ELF-1 (cell line): ENCODE measurements at regions not wholly inside any gene's neighbourhood (a gene's known extent, or its start where the extent isn't known, plus 50 kb on each side); places are given as distances from the start of the nearest gene placed in this dataset.

Source experiments
- DNase-seq: peaks from one replicate; pipeline ENCODE4 v3.0.0-alpha.2; 2016; ENCODE audit warnings: low read depth, low spot score

DNA sequence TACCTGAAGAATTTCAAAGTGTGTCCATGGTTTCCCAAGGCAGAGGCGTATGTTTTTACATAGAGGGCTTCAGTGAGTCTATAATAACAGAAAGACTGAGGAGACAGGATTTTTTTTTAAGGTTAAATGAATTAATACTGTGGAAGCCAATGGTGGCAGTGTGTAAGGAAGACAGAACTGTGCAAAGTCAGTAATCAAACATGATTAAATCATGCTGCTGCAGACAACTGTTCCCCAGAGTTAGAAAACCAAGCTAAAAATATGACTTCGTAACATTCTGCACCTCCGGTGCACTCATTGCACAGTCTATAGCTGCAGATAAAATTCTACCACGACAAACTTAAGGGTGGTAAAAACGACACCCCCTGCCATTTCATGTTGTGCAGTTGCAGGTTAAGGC lies 309.6 kb upstream of the TRIB2 start:
- DNase-seq, result no peak

DNA sequence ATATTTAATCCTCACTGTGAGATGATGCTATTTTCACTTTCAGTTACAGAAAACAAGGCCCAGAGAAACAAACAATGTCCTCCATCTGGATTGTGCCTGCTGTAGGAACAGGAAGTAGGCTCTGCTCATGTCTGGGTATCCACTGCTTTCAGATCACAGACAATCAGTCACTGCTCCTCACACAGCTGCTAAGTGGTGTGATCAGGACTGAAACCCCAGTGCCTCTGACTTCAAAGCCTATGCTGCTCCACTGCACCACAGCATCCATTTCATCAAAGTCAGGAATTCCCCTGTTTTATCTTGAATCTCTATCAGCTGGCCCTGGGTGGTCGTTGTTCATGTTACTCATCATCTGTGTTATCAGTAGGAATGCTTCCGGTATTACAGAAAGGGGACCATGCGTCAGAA lies 303.8 kb upstream of the TRIB2 start:
- peak; percentile 51 for DNase-seq

DNA sequence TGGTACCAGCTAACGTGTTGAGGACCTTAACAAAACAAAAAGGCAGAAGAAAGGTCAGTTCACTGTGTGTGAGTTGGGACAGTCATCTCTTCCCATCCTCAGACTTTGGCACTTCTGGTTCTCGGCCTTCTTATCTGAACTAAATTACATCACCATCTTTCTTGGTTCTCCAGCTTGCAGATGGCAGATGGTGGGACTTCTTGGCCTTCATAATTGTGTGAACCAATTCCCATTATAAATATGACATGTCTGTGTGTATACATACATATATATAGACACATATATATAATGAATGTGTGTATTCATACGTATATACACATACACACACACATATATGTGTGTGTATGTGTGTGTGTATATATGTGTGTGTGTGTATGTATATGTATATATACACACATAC lies 301.2 kb upstream of the TRIB2 start:
- DNase-seq, result no peak

GRCh38 chr2:12416600-12416999 lies 300.1 kb upstream of the TRIB2 start:
- DNase-seq, result peak; percentile 9

GRCh38 chr2:12417786-12418185 lies 298.9 kb upstream of the TRIB2 start:
- DNase-seq, result no peak

GRCh38 chr2:12419803-12420202 lies 296.9 kb upstream of the TRIB2 start:
- DNase-seq, result no peak

DNA sequence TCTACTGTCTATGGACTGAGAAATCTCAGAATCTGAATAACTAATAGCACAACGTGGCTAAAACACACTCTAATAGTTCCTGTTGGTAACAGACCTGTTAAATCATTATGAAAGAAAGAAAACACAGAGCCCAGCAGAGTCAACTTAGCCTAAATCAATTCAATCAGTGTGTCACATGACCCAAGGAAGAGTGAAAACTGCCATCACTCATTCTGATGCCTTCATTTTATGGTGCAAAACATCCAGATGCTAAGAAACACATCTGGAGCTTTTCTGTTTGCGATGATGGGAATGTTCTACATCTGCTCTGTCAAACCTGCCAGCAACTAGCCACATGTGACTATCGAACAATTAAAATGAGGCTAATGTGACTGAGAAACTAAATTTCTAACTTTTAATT lies 295.7 kb upstream of the TRIB2 start:
- DNase-seq, result no peak

DNA sequence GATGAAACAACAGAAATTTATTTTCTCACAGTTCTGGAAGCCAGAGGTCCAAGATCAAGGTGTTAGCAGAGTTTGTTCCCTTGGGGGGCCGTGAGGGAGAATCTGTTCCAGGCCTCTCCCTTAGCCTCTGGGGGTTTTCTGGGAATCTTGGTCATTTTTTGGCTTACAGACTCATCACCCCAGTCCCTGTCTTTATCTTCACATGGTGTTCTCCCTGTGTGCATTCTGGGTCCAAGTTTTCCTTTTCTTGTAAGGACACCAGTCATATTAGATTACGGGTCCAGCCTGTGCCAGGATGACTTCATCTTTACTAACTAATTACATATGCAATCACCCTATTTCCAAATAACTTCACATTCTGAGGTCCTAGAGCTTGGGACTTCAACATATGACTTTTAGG lies 292.5 kb upstream of the TRIB2 start:
- no peak for DNase-seq

GRCh38 chr2:12424809-12425208 lies 291.9 kb upstream of the TRIB2 start:
- no peak for DNase-seq

DNA sequence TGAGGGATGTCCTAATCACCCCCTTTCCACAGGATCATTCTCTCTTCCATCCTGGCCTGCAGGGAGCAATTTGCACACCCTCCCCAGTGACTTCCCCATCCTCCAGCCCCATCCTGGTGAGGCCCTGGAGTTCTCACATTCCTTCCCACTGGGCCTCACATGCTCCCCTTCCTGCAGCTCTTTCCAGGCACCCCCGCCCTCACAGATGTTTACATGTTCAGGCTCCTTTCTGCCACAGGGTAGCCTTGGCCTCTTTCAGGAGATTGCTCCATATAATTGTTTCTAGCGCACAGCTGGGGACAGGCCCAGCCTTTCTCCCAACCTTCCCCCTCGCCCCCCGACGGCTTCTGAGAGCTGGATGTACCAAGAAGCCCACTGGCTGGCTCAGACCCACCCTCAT lies 288.4 kb upstream of the TRIB2 start:
- DNase-seq, result peak; percentile 57

DNA sequence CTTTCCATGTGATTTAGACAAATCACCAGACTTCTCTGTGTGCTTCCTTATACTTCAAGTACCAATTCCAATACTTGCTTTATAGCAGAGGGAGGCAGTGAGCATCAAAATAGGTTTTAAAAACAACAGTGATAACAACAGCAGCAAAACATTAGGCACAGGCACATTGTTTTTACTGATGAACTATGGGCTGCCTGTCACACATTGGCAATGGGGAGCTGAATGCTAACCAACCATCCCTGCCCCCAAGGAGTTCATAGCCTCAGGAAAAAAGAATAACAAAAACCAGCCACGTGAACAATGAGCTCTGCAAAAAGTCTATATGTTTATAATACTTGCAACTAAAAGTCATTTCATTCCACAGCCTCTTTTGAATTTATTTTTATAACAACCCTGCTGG lies 287.9 kb upstream of the TRIB2 start:
- peak; percentile 19 for DNase-seq

GRCh38 chr2:12429779-12430406 lies 286.8 kb upstream of the TRIB2 start:
- no peak for DNase-seq

- DNase-seq, result no peak
These were observed 286.2 kb upstream of the TRIB2 start for GRCh38 chr2:12430407-12431133.

DNA sequence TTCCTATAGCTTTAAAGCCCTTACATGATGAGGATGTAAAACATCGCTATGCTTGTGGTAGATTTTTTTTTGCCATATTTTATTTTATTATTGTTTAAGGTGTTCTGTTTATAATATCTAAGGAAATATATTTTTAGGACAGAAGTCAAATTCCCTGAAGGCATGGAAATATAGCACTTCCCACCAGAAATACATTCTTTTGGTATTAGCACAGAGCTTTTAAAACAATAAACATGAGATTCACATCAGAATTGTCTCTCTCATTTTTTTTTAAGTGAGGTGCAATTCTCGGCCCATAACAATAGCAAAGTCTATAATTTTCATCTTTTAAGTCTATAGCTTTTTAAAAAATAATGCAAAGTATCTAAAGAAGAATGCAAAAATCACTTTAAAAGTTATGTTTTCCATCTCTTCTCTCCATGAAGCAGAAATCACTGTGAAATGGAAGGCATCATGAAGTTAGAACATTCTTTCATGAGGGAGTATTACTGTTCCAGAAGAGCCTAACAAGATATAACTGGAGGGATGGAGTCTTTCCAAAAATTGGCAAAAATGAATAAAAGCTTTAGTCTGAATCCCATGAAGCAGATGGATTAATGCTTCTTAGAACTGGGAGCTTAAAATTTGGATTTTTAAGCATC lies 283.6 kb upstream of the TRIB2 start:
- DNase-seq, result no peak

DNA sequence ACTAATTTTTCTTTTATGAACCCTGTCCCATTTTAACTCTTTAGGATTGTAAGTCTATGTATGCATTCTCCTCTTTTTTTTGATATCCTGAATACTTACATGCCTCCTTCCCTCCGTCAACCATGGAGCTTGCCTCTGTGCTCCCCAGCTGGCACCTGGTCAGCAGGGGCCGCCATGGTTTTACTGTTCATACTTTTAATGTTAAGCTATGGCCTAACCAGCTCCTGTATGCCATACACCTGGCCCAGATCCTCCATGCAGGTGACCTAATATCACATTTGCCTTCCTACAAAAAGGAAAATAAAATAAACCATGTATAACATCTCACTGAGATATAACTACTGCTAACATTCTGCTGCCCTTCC lies 283.1 kb upstream of the TRIB2 start:
- DNase-seq, result no peak

GRCh38 chr2:12434630-12435098 lies 282.1 kb upstream of the TRIB2 start:
- DNase-seq, result peak; percentile 9

DNA sequence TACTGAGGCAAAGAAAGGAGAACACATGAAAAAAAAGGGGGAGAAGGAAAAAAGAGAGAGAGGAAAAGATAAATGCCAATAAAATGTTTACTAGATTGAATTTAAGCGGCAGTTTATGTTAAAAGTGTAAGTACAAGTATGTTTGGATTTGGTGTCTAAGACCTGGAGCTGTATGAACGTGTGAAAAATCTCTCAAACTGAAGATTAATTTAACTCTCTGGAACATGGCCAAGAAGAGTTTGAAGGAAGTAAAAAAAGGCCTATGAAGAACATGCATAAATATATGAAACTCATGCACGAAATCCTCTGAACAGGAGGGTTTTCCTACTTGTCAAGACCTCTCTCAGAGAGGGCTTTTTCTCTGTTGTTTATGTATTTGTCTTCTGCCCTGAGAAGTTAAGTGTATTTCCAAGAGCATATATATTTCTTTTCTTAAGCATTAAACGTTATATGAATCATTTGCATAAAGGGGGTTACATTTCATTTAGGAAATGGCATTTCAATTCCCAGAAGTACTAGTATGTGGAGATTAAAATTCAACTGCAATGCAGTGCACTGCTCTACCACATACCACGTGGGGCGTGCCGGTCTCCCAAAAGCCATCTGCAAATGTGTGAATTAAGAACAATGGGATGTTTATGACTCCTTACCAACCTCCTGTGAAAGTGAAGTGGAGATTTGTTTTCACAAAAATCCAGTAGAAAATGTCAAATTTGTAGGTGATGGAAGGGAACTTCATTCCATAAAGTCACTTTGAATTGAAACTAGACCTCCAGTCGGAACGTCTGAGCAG lies 281.1 kb upstream of the TRIB2 start:
- DNase-seq, result no peak

GRCh38 chr2:12436483-12436882 lies 280.3 kb upstream of the TRIB2 start:
- DNase-seq, result no peak

DNA sequence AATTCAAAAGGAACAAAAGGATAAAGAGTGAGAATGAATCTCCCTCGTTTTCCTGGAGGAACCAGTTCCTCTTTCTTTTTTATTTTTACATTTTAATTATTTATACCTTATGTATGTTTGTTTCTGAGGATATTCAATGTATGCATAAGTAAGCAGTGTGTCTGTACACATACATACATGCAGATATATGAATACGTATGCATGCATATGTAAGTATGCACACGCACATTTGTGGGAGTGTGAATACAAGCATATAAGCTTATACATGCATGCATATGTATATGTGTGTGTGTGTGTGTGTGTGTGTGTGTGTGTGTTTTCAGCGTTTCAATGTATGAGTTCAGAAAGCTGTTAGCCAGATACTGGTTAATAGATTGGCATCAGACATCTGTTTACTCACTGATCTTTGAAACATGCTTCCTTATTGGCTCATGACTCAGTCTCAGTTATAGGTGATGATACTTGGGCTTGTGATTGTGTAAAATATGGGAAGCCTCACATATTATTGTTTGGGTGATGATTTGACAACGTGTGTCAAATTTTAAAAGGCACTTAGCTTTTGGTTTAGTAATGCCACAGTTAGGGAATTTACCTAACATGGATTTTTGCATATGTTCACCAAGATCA lies 279.7 kb upstream of the TRIB2 start:
- no peak for DNase-seq

DNA sequence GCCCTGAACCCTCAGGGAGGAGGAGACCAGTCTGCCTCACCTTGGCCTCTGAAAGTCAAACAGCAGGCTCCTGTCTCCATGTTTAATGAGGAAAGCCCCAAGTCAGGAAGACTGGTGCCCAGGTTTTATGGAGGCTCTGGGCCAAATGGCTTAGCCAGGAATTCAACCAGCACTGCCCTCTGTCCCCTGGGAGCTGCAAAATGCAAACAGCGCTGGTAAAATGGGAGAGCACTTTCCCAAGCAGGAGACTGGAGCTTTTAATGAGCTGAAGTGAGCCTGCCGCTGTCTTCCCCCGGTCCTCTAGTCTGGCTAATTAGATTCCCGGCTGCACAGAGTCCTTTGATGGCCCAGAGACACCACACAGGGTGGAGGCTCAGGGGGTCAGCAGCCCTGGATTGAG lies 276.0 kb upstream of the TRIB2 start:
- peak; percentile 37 for DNase-seq

GRCh38 chr2:12441750-12442475 lies 274.8 kb upstream of the TRIB2 start:
- DNase-seq, result no peak
